Liver (tissue), 8 donors: ENCODE measurements at regions not wholly inside any gene's neighbourhood (a gene's known extent, or its start where the extent isn't known, plus 50 kb on each side); places are given as distances from the start of the nearest gene placed in this dataset.
"Not testable (repeated sequence)": the region's sequence is repeated elsewhere in the genome, so short reads cannot be mapped to it uniquely, and the experiment has no call there.

Experiments used
- DNase-seq: peaks from one replicate; pipeline ENCODE4 v3.0.0-alpha.2; 2017; ENCODE audit warnings: low spot score
- H3K27ac ChIP-seq, 2 donors: one replicate each; pipeline ENCODE4 v1.7.0; 2013; ENCODE audit warnings: inconsistent platforms in 2 of 2, low read length in 2 of 2, control low read depth in 1 of 2, low read depth in 1 of 2, mild to moderate bottlenecking in 1 of 2
- H3K27me3 ChIP-seq, 4 donors: one replicate each; pipeline versions ENCODE4 v1.6.1 to v1.7.0; 2013; ENCODE audit warnings: low read length in 3 of 4, inconsistent platforms in 1 of 4, mild to moderate bottlenecking in 1 of 4, moderate library complexity in 1 of 4; ENCODE audit not compliant: control insufficient read depth in 4 of 4, insufficient read depth in 4 of 4
- H3K36me3 ChIP-seq, 4 donors: one replicate each; pipeline versions ENCODE4 v1.6.1 to v1.7.0; 2013; ENCODE audit warnings: low read length in 3 of 4, mild to moderate bottlenecking in 3 of 4, low read depth in 1 of 4, moderate library complexity in 1 of 4; ENCODE audit not compliant: control insufficient read depth in 4 of 4, insufficient read depth in 3 of 4
- H3K4me1 ChIP-seq, 4 donors: one replicate each; pipeline versions ENCODE4 v1.6.1 to v1.7.0; 2013; ENCODE audit warnings: low read length in 3 of 4, mild to moderate bottlenecking in 3 of 4, moderate library complexity in 1 of 4; ENCODE audit not compliant: control insufficient read depth in 4 of 4, insufficient read depth in 4 of 4
- H3K4me3 ChIP-seq, 3 donors: one replicate each; pipeline versions ENCODE4 v1.6.1 to v1.7.0; 2013; ENCODE audit warnings: low read length in 3 of 3, control low read depth in 1 of 3, low read depth in 1 of 3, mild to moderate bottlenecking in 1 of 3
- H3K9ac ChIP-seq, 2 donors: one replicate each; pipeline ENCODE4 v1.7.0; 2013; ENCODE audit warnings: low read length in 2 of 2, mild to moderate bottlenecking in 2 of 2, moderate library complexity in 2 of 2, control low read depth in 1 of 2, low read depth in 1 of 2
- H3K9me3 ChIP-seq, 4 donors: one replicate each; pipeline versions ENCODE4 v1.6.1 to v1.7.0; 2013; ENCODE audit warnings: low read length in 3 of 4; ENCODE audit not compliant: control insufficient read depth in 4 of 4
- ATF3 ChIP-seq: IDR thresholded peaks from 2 replicates; pipeline ENCODE4 v1.6.1; 2016; ENCODE audit warnings: antibody characterized with exemption
- CTCF ChIP-seq: fragments of 150-350 bp; IDR thresholded peaks from 2 replicates; pipeline ENCODE4 v1.5.1; 2017; ENCODE audit warnings: improper control_type of control experiment, low read depth, low read length; ENCODE audit not compliant: missing input control
- EGR1 ChIP-seq, 2 donors: IDR thresholded peaks; 2 replicates each; pipeline ENCODE4 v1.6.1; 2016 to 2018; ENCODE audit warnings: antibody characterized with exemption in 2 of 2, low read depth in 2 of 2
- FOXA2 ChIP-seq: IDR thresholded peaks from 2 replicates; pipeline ENCODE4 v1.6.1; 2016; ENCODE audit warnings: antibody characterized with exemption
- HNF4A ChIP-seq, 2 donors: conservative IDR thresholded peaks; 2 replicates each; pipeline ENCODE4 v1.6.1; 2016; ENCODE audit warnings: antibody characterized with exemption in 2 of 2, mild to moderate bottlenecking in 2 of 2
- JUND ChIP-seq, 2 donors: IDR thresholded peaks; 2 replicates each; pipeline ENCODE4 v1.6.1; 2016; ENCODE audit warnings: antibody characterized with exemption in 2 of 2
- TAF1 ChIP-seq: conservative IDR thresholded peaks from 2 replicates; pipeline ENCODE4 v1.6.1; 2016; ENCODE audit warnings: antibody characterized with exemption, mild to moderate bottlenecking
- YY1 ChIP-seq: IDR thresholded peaks from 2 replicates; pipeline ENCODE4 v1.6.1; 2016; ENCODE audit warnings: antibody characterized with exemption, mild to moderate bottlenecking
- WGBS: extraction: QIAGEN DNeasy Blood & Tissue Kit; methylation state at CpG from one replicate; pipeline ENCODE4 v1.1.7; 2013; 5-methylcytosine and 5-hydroxymethylcytosine counted together
- TF ChIP-seq, protein P1 (sequence below): IDR thresholded peaks from 2 replicates; pipeline ENCODE4 v1.6.1; 2016; ENCODE audit warnings: antibody characterized with exemption
- TF ChIP-seq, protein P2 (sequence below): IDR thresholded peaks from 2 replicates; pipeline ENCODE4 v1.6.1; 2016; ENCODE audit warnings: antibody characterized with exemption
- donor health status: healthy.
- donor health status: healthy.
- donor health status: healthy.
- donor health status: healthy.
- donor health status: healthy.

DNA sequence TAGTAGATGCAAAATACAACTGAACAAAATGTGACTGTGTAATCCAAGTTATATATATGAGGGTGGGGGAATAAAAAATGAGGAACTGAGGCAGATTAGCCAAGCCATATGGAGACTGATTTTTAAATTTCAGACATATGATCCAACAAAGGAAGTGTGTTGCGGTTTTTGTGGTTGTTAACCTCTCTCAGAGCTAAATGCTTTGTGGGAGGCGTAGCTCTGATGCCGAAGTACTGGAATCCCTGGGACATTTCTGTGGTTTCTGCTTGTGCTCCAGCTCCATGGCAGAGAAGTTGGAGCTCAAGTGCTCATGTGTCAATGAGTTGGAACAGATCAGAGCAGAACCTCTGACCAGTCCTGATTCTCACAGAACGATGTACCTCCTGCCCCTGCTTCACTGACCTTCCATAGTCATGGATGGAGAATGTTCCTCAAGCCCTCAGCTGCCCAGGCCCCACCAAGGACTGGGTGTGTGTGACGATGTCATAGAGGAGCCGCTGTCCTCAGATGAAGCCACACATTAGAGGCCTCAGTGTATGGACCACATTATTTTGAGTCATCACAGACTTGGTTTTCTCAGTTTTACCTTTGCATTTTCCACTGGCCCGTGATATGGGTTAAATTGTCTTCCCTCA, 107.6 kb downstream of the SOX1 start:
- TF ChIP-seq EGR1 (IDR thresholded peaks at IDR 0.05; ENCODE audit: low read depth in 2 of 2), result no peak
- TF ChIP-seq FOXA2, result no peak
- no peak for TF ChIP-seq JUND (IDR thresholded peaks at IDR 0.05)
- no peak for TF ChIP-seq CTCF
- TF ChIP-seq, protein P1, sequence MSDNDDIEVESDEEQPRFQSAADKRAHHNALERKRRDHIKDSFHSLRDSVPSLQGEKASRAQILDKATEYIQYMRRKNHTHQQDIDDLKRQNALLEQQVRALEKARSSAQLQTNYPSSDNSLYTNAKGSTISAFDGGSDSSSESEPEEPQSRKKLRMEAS, result no peak
- TF ChIP-seq TAF1, result no peak
- TF ChIP-seq ATF3, result no peak
- no peak for TF ChIP-seq HNF4A (conservative IDR thresholded peaks at IDR 0.05)
- no peaks in the 10 kb centered on the region for H3K4me1 ChIP-seq
- no peak for DNase-seq
- no peak overlapping the region for H3K9ac ChIP-seq
- H3K9me3 ChIP-seq, result peaks cover 0 to 2% (median under 1%) of the 10 kb centered on the region in 4 donors
- no peak overlapping the region for H3K27ac ChIP-seq
- no peaks in the 10 kb centered on the region for H3K27me3 ChIP-seq
- no peaks in the 10 kb centered on the region for H3K36me3 ChIP-seq
- no peak overlapping the region for H3K4me3 ChIP-seq
- WGBS, result 91% methylated on average over 7 of the region's 7 CpGs

GRCh38 chr13:112175162-112176075, 108.5 kb downstream of the SOX1 start:
- WGBS, result 91% methylated on average over 25 of the region's 25 CpGs
- TF ChIP-seq YY1, result no peak
- no peak for TF ChIP-seq EGR1 (IDR thresholded peaks at IDR 0.05; ENCODE audit: low read depth in 2 of 2)
- TF ChIP-seq TAF1, result no peak
- TF ChIP-seq, protein P2, sequence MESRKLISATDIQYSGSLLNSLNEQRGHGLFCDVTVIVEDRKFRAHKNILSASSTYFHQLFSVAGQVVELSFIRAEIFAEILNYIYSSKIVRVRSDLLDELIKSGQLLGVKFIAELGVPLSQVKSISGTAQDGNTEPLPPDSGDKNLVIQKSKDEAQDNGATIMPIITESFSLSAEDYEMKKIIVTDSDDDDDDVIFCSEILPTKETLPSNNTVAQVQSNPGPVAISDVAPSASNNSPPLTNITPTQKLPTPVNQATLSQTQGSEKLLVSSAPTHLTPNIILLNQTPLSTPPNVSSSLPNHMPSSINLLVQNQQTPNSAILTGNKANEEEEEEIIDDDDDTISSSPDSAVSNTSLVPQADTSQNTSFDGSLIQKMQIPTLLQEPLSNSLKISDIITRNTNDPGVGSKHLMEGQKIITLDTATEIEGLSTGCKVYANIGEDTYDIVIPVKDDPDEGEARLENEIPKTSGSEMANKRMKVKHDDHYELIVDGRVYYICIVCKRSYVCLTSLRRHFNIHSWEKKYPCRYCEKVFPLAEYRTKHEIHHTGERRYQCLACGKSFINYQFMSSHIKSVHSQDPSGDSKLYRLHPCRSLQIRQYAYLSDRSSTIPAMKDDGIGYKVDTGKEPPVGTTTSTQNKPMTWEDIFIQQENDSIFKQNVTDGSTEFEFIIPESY, result no peak
- H3K4me3 ChIP-seq, result no peak overlapping the region
- H3K27me3 ChIP-seq, result no peaks in the 10 kb centered on the region
- no peak overlapping the region for H3K9ac ChIP-seq
- no peak overlapping the region for H3K27ac ChIP-seq
- no peak for DNase-seq
- H3K9me3 ChIP-seq, result peaks cover 0 to 2% (median under 1%) of the 10 kb centered on the region in 4 donors
- no peaks in the 10 kb centered on the region for H3K36me3 ChIP-seq
- H3K4me1 ChIP-seq, result no peaks in the 10 kb centered on the region

- not testable (repeated sequence) for DNase-seq
- 91% methylated on average over 34 of the region's 34 CpGs for WGBS
These were observed 109.5 kb downstream of the SOX1 start for GRCh38 chr13:112176141-112177119.

More at GRCh38 chr13:112176141-112177119, 109.5 kb downstream of the SOX1 start:
- H3K27me3 ChIP-seq, H3K9ac ChIP-seq, H3K4me1 ChIP-seq, H3K9me3 ChIP-seq, H3K4me3 ChIP-seq, H3K27ac ChIP-seq, H3K36me3 ChIP-seq: not testable (repeated sequence)
